Ectodermal cell (in vitro differentiated cells): ENCODE measurements at regions not wholly inside any gene's neighbourhood (a gene's known extent, or its start where the extent isn't known, plus 50 kb on each side); places are given as distances from the start of the nearest gene placed in this dataset.
A peak's percentile ranks its signal among the peaks of the same experiment; 100 is the strongest.

Experiments used
- H3K27ac ChIP-seq: 2 replicates; pipeline ENCODE4 v1.7.0; 2013; ENCODE audit warnings: mild to moderate bottlenecking, low read depth, low read length; ENCODE audit not compliant: insufficient read depth, poor library complexity, severe bottlenecking
- H3K27me3 ChIP-seq: 2 replicates; pipeline ENCODE4 v1.7.0; 2013; ENCODE audit warnings: mild to moderate bottlenecking, low read length; ENCODE audit not compliant: insufficient read depth, control insufficient read depth, poor library complexity, severe bottlenecking
- H3K36me3 ChIP-seq: one replicate; pipeline ENCODE4 v1.7.0; 2013; ENCODE audit warnings: low read length; ENCODE audit not compliant: control insufficient read depth, insufficient read depth
- H3K4me1 ChIP-seq: one replicate; pipeline ENCODE4 v1.7.0; 2013; ENCODE audit warnings: low read length; ENCODE audit not compliant: control insufficient read depth, insufficient read depth
- H3K4me3 ChIP-seq: 2 replicates; pipeline ENCODE4 v1.7.0; 2013; ENCODE audit warnings: low read depth, low read length, control low read depth; ENCODE audit not compliant: insufficient read depth
- H3K9me3 ChIP-seq: 2 replicates; pipeline ENCODE4 v1.7.0; 2013; ENCODE audit warnings: mild to moderate bottlenecking, low read length, moderate library complexity; ENCODE audit not compliant: control insufficient read depth
- WGBS, 2 experiments: methylation state at CpG; one replicate each; pipeline ENCODE4 v1.1.7; 2013; ENCODE audit warnings: missing lambda C conversion rate in 2 of 2; 5-methylcytosine and 5-hydroxymethylcytosine counted together

- no peak overlapping the region for H3K27ac ChIP-seq
- 89 to 92% methylated on average over 5 of the region's 6 CpGs for WGBS, 2 experiments
- no peaks in the 10 kb centered on the region for H3K36me3 ChIP-seq
- peaks cover 14% of the 10 kb centered on the region for H3K4me1 ChIP-seq
- no peaks in the 10 kb centered on the region for H3K9me3 ChIP-seq
- H3K27me3 ChIP-seq = no peaks in the 10 kb centered on the region
- H3K4me3 ChIP-seq = no peak overlapping the region
These were observed 124.3 kb upstream of the PRICKLE2 start for GRCh38 chr3:64349551-64349950.

DNA sequence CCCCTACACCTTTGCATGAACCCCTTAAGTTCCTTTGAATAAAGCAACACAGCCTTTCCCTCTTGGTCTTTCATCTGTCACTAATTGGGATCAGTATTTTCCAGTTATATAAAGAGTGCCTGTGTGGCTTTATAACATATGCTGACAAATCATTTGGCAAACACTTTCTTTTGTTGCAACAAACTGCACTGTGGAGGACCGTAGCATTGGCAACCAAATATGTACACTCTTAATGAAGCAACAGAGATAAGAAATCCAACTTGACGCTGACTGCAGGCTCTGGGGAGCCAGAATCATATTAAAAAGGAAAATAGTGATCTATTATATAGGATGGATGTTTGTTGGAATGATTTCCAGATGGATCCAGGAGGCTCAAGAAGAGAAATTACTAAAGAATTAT, 120.1 kb upstream of the PRICKLE2 start:
- Histone ChIP-seq H3K27me3 (no peaks in the 10 kb centered on the region), H3K27ac (no peak overlapping the region), H3K9me3 (no peaks in the 10 kb centered on the region), H3K36me3 (no peaks in the 10 kb centered on the region), H3K4me1 (peaks cover 36% of the 10 kb centered on the region), H3K4me3 (no peak overlapping the region)
- WGBS, 2 experiments = 96 to 97% methylated on average over 2 of the region's 2 CpGs

DNA sequence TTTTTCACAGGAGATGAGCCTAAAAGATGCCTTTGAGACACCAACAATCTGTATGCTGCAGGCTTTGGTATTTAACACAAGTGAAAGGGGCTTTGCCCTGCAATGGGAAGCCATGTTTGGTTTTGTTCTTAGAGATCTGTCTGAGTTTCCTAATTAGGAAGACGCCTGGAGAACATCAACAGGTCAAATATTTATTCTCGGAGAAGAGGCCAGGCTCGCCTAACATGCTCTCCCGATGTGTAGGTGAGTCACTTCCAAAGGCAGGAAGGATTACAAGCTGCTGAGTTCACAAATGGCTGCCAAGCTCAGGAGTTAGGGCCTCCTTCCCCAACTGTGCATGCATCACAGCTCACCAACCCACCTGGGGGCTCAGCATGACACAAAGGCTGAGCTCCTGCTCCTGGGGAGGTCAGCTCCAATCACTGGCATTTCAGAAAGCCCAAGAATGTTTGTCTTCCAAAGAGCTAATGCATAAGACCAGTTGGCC, 119.5 kb upstream of the PRICKLE2 start:
- Histone ChIP-seq H3K9me3 (no peaks in the 10 kb centered on the region), H3K27ac (no peak overlapping the region), H3K36me3 (no peaks in the 10 kb centered on the region), H3K4me3 (no peak overlapping the region), H3K4me1 (peaks cover 36% of the 10 kb centered on the region), H3K27me3 (no peaks in the 10 kb centered on the region)
- WGBS, 2 experiments = 41 to 42% methylated on average over 4 of the region's 4 CpGs

DNA sequence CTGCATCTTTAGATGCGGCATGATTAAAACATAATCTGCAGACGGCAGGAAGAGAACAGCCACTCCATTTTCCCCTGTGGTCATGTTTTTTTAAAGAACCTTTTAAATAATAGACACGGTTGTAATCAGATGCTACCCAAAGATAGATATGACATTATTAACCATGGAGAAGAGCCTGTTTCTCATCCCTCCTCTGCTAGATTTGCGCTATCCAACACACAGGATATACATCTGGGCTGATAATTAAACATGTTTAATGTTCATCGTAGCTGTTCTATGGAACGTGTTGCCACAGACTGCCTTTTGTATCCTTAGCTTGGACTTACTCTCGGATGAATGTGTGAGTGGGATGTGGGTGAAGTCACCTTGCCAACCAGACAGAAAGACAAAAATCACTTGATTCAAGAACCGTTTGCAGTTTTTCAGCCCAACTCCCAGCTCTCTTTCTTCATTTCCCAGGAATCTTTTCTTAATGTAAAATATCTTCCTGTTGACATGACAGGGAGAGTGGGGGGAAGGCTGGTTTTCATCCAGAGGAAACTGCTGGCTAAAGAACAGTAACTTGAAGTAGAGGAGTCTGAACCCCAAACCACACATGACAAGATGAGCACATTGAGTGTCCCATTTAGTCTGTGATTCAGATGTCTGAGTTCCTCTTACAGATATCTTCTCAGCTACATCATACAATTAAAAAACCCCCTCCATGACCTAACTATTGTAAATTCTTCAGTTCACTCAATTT, 118.6 kb upstream of the PRICKLE2 start:
- Histone ChIP-seq H3K36me3 (no peaks in the 10 kb centered on the region), H3K4me3 (no peak overlapping the region), H3K27ac (no peak overlapping the region), H3K9me3 (no peaks in the 10 kb centered on the region), H3K4me1 (peaks cover 36% of the 10 kb centered on the region), H3K27me3 (no peaks in the 10 kb centered on the region)
- 92 to 95% methylated on average over 8 of the region's 8 CpGs for WGBS, 2 experiments

GRCh38 chr3:64342940-64343688, 117.8 kb upstream of the PRICKLE2 start:
- Histone ChIP-seq H3K4me1 (peaks cover 36% of the 10 kb centered on the region), H3K9me3 (no peaks in the 10 kb centered on the region), H3K4me3 (no peak overlapping the region), H3K36me3 (no peaks in the 10 kb centered on the region), H3K27ac (peak overlapping the region; percentile 4), H3K27me3 (no peaks in the 10 kb centered on the region)
- WGBS, 2 experiments = 70 to 78% methylated on average over 5 to 6 of the region's 6 CpGs

DNA sequence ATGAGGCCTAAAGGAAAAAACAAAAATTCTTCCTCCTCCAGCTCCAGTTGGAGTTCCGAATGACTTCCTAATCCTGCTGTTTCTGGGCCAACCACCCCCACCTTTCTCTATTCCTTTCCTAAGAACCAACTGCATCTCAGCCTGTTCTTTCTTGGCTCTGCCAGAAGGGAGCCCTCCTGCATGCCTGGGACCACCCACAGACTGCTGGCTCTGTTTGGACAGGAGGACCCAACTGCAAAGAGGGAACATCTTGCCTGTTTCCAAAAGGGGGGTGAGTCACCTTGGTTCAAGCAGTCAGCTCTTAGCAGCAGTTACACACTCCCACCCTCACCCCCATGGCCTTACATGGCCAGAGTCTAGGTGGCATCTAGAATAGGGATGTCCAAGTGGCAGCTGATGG, 116.0 kb upstream of the PRICKLE2 start:
- H3K4me1 ChIP-seq = peaks cover 36% of the 10 kb centered on the region
- WGBS, 2 experiments = 61 to 71% methylated on average over 1 of the region's 1 CpG
- no peaks in the 10 kb centered on the region for H3K27me3 ChIP-seq
- H3K9me3 ChIP-seq = no peaks in the 10 kb centered on the region
- H3K27ac ChIP-seq = no peak overlapping the region
- no peak overlapping the region for H3K4me3 ChIP-seq
- no peaks in the 10 kb centered on the region for H3K36me3 ChIP-seq

- H3K9me3 ChIP-seq = no peaks in the 10 kb centered on the region
- no peak overlapping the region for H3K4me3 ChIP-seq
- H3K4me1 ChIP-seq = peaks cover 36% of the 10 kb centered on the region
- H3K27me3 ChIP-seq = no peaks in the 10 kb centered on the region
- H3K36me3 ChIP-seq = no peaks in the 10 kb centered on the region
- 84 to 89% methylated on average over 11 of the region's 11 CpGs for WGBS, 2 experiments
- H3K27ac ChIP-seq = no peak overlapping the region
These were observed 115.4 kb upstream of the PRICKLE2 start for GRCh38 chr3:64340641-64341101.

GRCh38 chr3:64336488-64336887, 111.2 kb upstream of the PRICKLE2 start:
- H3K36me3 ChIP-seq = no peaks in the 10 kb centered on the region
- peaks cover 6% of the 10 kb centered on the region for H3K4me1 ChIP-seq
- no peak overlapping the region for H3K27ac ChIP-seq
- WGBS, 2 experiments = 87 to 100% methylated on average over 3 of the region's 3 CpGs
- H3K27me3 ChIP-seq = no peaks in the 10 kb centered on the region
- no peaks in the 10 kb centered on the region for H3K9me3 ChIP-seq
- H3K4me3 ChIP-seq = no peak overlapping the region

- 89 to 94% methylated on average over 9 of the region's 9 CpGs for WGBS, 2 experiments
- H3K27ac ChIP-seq = no peak overlapping the region
- no peaks in the 10 kb centered on the region for H3K27me3 ChIP-seq
- H3K36me3 ChIP-seq = no peaks in the 10 kb centered on the region
- no peaks in the 10 kb centered on the region for H3K4me1 ChIP-seq
- H3K4me3 ChIP-seq = no peak overlapping the region
- H3K9me3 ChIP-seq = no peaks in the 10 kb centered on the region
These were observed 107.4 kb upstream of the PRICKLE2 start for GRCh38 chr3:64332459-64333350.
